ENCODE measurements at regions not wholly inside any gene's neighbourhood (a gene's known extent, or its start where the extent isn't known, plus 50 kb on each side); places are given as distances from the start of the nearest gene placed in this dataset.

GRCh38 chr6:22658183-22658582 is 88.8 kb downstream of the HDGFL1 start:
- Histone ChIP-seq H3K79me2 (ENCODE audit: low read depth) (no peaks in the 10 kb centered on the region), H3F3A (ENCODE audit: insufficient read depth, low read depth) (no peaks in the 10 kb centered on the region), H2AFZ (no peak overlapping the region), H3K27me3 (ENCODE audit: insufficient read depth, low read depth) (no peaks in the 10 kb centered on the region), H3K4me3 (no peak overlapping the region), H3K36me3 (ENCODE audit: low read depth) (no peaks in the 10 kb centered on the region), H3K27ac (no peak overlapping the region), H3K4me2 (no peak overlapping the region), H4K20me1 (ENCODE audit: insufficient read depth) (no peaks in the 10 kb centered on the region), H3K4me1 (replicated peaks; ENCODE audit: insufficient read depth) (peaks cover 6% of the 10 kb centered on the region; the same call in 1 of the 2 replicates), H3K9me2 (ENCODE audit: insufficient read depth) (no peaks in the 10 kb centered on the region), H3K9me3 (ENCODE audit: insufficient read depth, low read depth) (no peaks in the 10 kb centered on the region)
- CTCF ChIA-PET: no interaction called here
- no peak for DNase-seq
- no peak for TF ChIP-seq EZH2 (IDR thresholded peaks at IDR 0.05; ENCODE audit: low read depth)
- TF ChIP-seq, protein P1, sequence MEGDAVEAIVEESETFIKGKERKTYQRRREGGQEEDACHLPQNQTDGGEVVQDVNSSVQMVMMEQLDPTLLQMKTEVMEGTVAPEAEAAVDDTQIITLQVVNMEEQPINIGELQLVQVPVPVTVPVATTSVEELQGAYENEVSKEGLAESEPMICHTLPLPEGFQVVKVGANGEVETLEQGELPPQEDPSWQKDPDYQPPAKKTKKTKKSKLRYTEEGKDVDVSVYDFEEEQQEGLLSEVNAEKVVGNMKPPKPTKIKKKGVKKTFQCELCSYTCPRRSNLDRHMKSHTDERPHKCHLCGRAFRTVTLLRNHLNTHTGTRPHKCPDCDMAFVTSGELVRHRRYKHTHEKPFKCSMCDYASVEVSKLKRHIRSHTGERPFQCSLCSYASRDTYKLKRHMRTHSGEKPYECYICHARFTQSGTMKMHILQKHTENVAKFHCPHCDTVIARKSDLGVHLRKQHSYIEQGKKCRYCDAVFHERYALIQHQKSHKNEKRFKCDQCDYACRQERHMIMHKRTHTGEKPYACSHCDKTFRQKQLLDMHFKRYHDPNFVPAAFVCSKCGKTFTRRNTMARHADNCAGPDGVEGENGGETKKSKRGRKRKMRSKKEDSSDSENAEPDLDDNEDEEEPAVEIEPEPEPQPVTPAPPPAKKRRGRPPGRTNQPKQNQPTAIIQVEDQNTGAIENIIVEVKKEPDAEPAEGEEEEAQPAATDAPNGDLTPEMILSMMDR (conservative IDR thresholded peaks at IDR 0.05): no peak
- POLR2A ChIA-PET (ENCODE audit: unreplicated experiment): no interaction called here
- no TSS peak for BruUV-seq (replicated peaks)
- intact Hi-C loops (cut with micrococcal nuclease; ENCODE audit: unreplicated experiment): no loop called here

GRCh38 chr6:22658934-22659333 is 89.6 kb downstream of the HDGFL1 start:
- TF ChIP-seq, protein P1 (conservative IDR thresholded peaks at IDR 0.05): no peak
- TF ChIP-seq EZH2 (IDR thresholded peaks at IDR 0.05; ENCODE audit: low read depth): no peak
- CTCF ChIA-PET: no interaction called here
- no peaks in the 10 kb centered on the region for H4K20me1 ChIP-seq (ENCODE audit: insufficient read depth)
- DNase-seq: no peak
- POLR2A ChIA-PET (ENCODE audit: unreplicated experiment): no interaction called here
- no peaks in the 10 kb centered on the region for H3K79me2 ChIP-seq (ENCODE audit: low read depth)
- no peaks in the 10 kb centered on the region for H3K27me3 ChIP-seq (ENCODE audit: insufficient read depth, low read depth)
- no peaks in the 10 kb centered on the region for H3K9me3 ChIP-seq (ENCODE audit: insufficient read depth, low read depth)
- H2AFZ ChIP-seq: no peak overlapping the region
- H3K4me2 ChIP-seq: no peak overlapping the region
- H3K27ac ChIP-seq: no peak overlapping the region
- H3K4me3 ChIP-seq: no peak overlapping the region
- intact Hi-C loops (cut with micrococcal nuclease; ENCODE audit: unreplicated experiment): no loop called here
- H3K4me1 ChIP-seq (replicated peaks; ENCODE audit: insufficient read depth): 0 out of 2 replicates have a peak, but pooled peaks cover 1% of the 10 kb centered on the region
- H3K9me2 ChIP-seq (ENCODE audit: insufficient read depth): no peaks in the 10 kb centered on the region
- no peaks in the 10 kb centered on the region for H3K36me3 ChIP-seq (ENCODE audit: low read depth)
- no TSS peak for BruUV-seq (replicated peaks)
- H3F3A ChIP-seq (ENCODE audit: insufficient read depth, low read depth): no peaks in the 10 kb centered on the region

DNA sequence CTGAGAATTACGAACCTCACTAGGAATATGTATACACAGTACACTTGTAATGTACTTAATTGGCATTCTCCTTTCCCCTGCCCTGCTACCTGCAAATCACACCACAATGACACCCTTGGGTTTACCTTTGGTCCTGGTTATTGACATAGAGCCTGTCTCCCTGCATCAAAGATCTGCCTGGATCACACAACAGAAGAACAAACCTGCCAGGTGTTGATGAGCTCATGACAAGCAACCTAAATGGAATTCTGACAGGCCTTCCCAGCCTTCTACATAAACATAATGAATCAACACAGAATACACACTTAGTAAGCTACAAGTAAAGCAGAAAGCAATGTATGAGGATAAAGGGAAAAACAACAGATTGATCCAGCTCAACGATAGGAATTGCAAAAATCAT is 95.6 kb downstream of the HDGFL1 start:
- Histone ChIP-seq H3K9me3 (ENCODE audit: insufficient read depth, low read depth) (no peaks in the 10 kb centered on the region), H2AFZ (no peak overlapping the region), H3K4me3 (no peak overlapping the region), H3K79me2 (ENCODE audit: low read depth) (no peaks in the 10 kb centered on the region), H3K4me2 (no peak overlapping the region), H3K36me3 (ENCODE audit: low read depth) (no peaks in the 10 kb centered on the region), H4K20me1 (ENCODE audit: insufficient read depth) (no peaks in the 10 kb centered on the region), H3K4me1 (replicated peaks; ENCODE audit: insufficient read depth) (no peaks in the 10 kb centered on the region), H3K9me2 (ENCODE audit: insufficient read depth) (no peaks in the 10 kb centered on the region), H3K27ac (no peak overlapping the region), H3K27me3 (ENCODE audit: insufficient read depth, low read depth) (no peaks in the 10 kb centered on the region), H3F3A (ENCODE audit: insufficient read depth, low read depth) (no peaks in the 10 kb centered on the region)
- intact Hi-C loops (cut with micrococcal nuclease; ENCODE audit: unreplicated experiment): no loop called here
- DNase-seq: no peak
- ChIA-PET CTCF (no interaction called here), POLR2A (ENCODE audit: unreplicated experiment) (no interaction called here)
- no peak for TF ChIP-seq EZH2 (IDR thresholded peaks at IDR 0.05; ENCODE audit: low read depth)
- TF ChIP-seq, protein P1 (conservative IDR thresholded peaks at IDR 0.05): no peak
- BruUV-seq (replicated peaks): no TSS peak
